IMR-90 (cell line): ENCODE measurements at regions not wholly inside any gene's neighbourhood (a gene's known extent, or its start where the extent isn't known, plus 50 kb on each side); places are given as distances from the start of the nearest gene placed in this dataset.
"Not testable (repeated sequence)": the region's sequence is repeated elsewhere in the genome, so short reads cannot be mapped to it uniquely, and the experiment has no call there.

Source experiments
- ATAC-seq: fragments of 200-7000 bp; cut with Tn5 transposase; 2 replicates; pipeline ENCODE4 v1.9.1; 2020; ENCODE audit warnings: low read depth, mild to moderate bottlenecking, moderate library complexity
- BruUV-seq: library from RNA; stranded (reverse); fragments of 400-500 nt; replicated peaks from 2 replicates; lab custom pipeline; 2021; lab: Mats Ljungman, UMichigan
- CTCF ChIA-PET: fragments of 300-600 bp; formaldehyde crosslinking; extraction: SDS; loops from one replicate; lab custom pipeline; 2021; ENCODE audit warnings: antibody characterized with exemption; lab: Yijun Ruan, JAX
- POLR2A ChIA-PET: fragments of 300-600 bp; sonication (Branson Sonifier 250); formaldehyde crosslinking; loops from one replicate; lab custom pipeline; 2022; ENCODE audit warnings: antibody characterized with exemption; ENCODE audit not compliant: unreplicated experiment; lab: Charles Lee
- DNase-seq: peaks from one replicate; pipeline ENCODE4 v3.0.0; 2013
- H2AFZ ChIP-seq: replicated peaks from 2 replicates; pipeline ENCODE3; 2013; ENCODE audit warnings: low read length, mild to moderate bottlenecking; ENCODE audit not compliant: poor library complexity
- H2AK5ac ChIP-seq: 2 replicates; pipeline ENCODE4 v1.6.1; 2013; ENCODE audit warnings: low read depth, low read length, inconsistent platforms
- H2AK9ac ChIP-seq: replicated peaks from 2 replicates; pipeline ENCODE3; 2013; ENCODE audit warnings: mild to moderate bottlenecking, low read depth, low read length, moderate library complexity; ENCODE audit not compliant: poor library complexity
- H2BK120ac ChIP-seq: 2 replicates; pipeline ENCODE4 v1.6.1; 2013; ENCODE audit warnings: low read depth, low read length, inconsistent platforms
- H2BK15ac ChIP-seq: 3 replicates; pipeline ENCODE4 v1.6.1; 2013; ENCODE audit warnings: low read depth, low read length, inconsistent platforms
- H2BK20ac ChIP-seq: 2 replicates; pipeline ENCODE4 v1.6.1; 2013; ENCODE audit warnings: low read depth, mild to moderate bottlenecking, inconsistent platforms, low read length, moderate library complexity
- H2BK5ac ChIP-seq: 2 replicates; pipeline ENCODE4 v1.6.1; 2013; ENCODE audit warnings: mild to moderate bottlenecking, low read depth, low read length, inconsistent platforms; ENCODE audit not compliant: poor library complexity, severe bottlenecking
- H3K14ac ChIP-seq: replicated peaks from 2 replicates; pipeline ENCODE4 v1.6.1; 2013; ENCODE audit warnings: low read depth, low read length, inconsistent platforms
- H3K18ac ChIP-seq: 2 replicates; pipeline ENCODE4 v1.6.1; 2013; ENCODE audit warnings: low read depth, low read length, control low read depth
- H3K23ac ChIP-seq: 2 replicates; pipeline ENCODE4 v1.6.1; 2013; ENCODE audit warnings: low read depth, low read length, inconsistent platforms
- H3K27ac ChIP-seq: 2 replicates; pipeline ENCODE4 v1.5.1; 2013; ENCODE audit warnings: mild to moderate bottlenecking, control low read depth, low read length; ENCODE audit not compliant: insufficient read depth
- H3K27me3 ChIP-seq: 2 replicates; pipeline ENCODE4 v1.6.1; 2013; ENCODE audit warnings: low read length; ENCODE audit not compliant: control insufficient read depth, insufficient read depth
- H3K36me3 ChIP-seq: 2 replicates; pipeline ENCODE4 v1.6.1; 2013; ENCODE audit warnings: low read length, mixed read lengths; ENCODE audit not compliant: control insufficient read depth, insufficient read depth
- H3K4ac ChIP-seq: 2 replicates; pipeline ENCODE4 v1.6.1; 2013; ENCODE audit warnings: low read depth, low read length, inconsistent platforms
- H3K4me1 ChIP-seq: 2 replicates; pipeline ENCODE4 v1.6.1; 2013; ENCODE audit warnings: low read length, mixed read lengths; ENCODE audit not compliant: control insufficient read depth, insufficient read depth
- H3K4me2 ChIP-seq: 2 replicates; pipeline ENCODE4 v1.6.1; 2013; ENCODE audit warnings: low read depth, mild to moderate bottlenecking, control low read depth, low read length, moderate library complexity
- H3K4me3 ChIP-seq: 2 replicates; pipeline ENCODE4 v1.5.1; 2013; ENCODE audit warnings: low read depth, mild to moderate bottlenecking, control low read depth, low read length, moderate library complexity; ENCODE audit not compliant: insufficient read depth
- H3K56ac ChIP-seq: 2 replicates; pipeline ENCODE4 v1.6.1; 2013; ENCODE audit warnings: low read length, inconsistent platforms; ENCODE audit not compliant: insufficient read depth; ENCODE audit errors: extremely low read depth
- H3K79me1 ChIP-seq, 2 experiments: 2 replicates each; pipeline ENCODE4 v1.6.1; 2013; ENCODE audit warnings: low read length in 2 of 2, inconsistent platforms in 1 of 2, low read depth in 1 of 2
- H3K9ac ChIP-seq: 2 replicates; pipeline ENCODE4 v1.6.1; 2013; ENCODE audit warnings: low read depth, low read length, control low read depth
- H3K9me1 ChIP-seq: 2 replicates; pipeline ENCODE4 v1.6.1; 2013; ENCODE audit warnings: low read length, inconsistent platforms; ENCODE audit not compliant: insufficient read depth
- H3K9me3 ChIP-seq: 2 replicates; pipeline ENCODE4 v1.6.1; 2013; ENCODE audit warnings: low read length; ENCODE audit not compliant: control insufficient read depth, insufficient read depth
- H4K20me1 ChIP-seq: 2 replicates; pipeline ENCODE4 v1.6.1; 2013; ENCODE audit warnings: low read length, inconsistent platforms; ENCODE audit not compliant: insufficient read depth
- H4K5ac ChIP-seq: 2 replicates; pipeline ENCODE4 v1.6.1; 2013; ENCODE audit warnings: mild to moderate bottlenecking, low read depth, low read length, control low read depth
- H4K8ac ChIP-seq, 2 experiments: 2 replicates each; pipeline ENCODE4 v1.6.1; 2013; ENCODE audit warnings: low read depth in 2 of 2, low read length in 2 of 2, control low read depth in 1 of 2, inconsistent platforms in 1 of 2
- H4K91ac ChIP-seq: 2 replicates; pipeline ENCODE4 v1.6.1; 2013; ENCODE audit warnings: low read depth, low read length, inconsistent platforms; ENCODE audit not compliant: insufficient read depth
- WGBS, 2 experiments: methylation state at CpG; one replicate each; pipeline versions ENCODE4 v1.1.5 to v1.1.7; 2013; ENCODE audit warnings: missing lambda C conversion rate in 2 of 2; ENCODE audit not compliant: insufficient read length in 1 of 2; ENCODE audit errors: extremely low coverage in 2 of 2; 5-methylcytosine and 5-hydroxymethylcytosine counted together
- dilution Hi-C: fragments of 300-500 bp; cut with HindIII; formaldehyde crosslinking; loops from one replicate; pipeline ENCODE4 v1.14.3; 2018; ENCODE audit warnings: low sequenced_read_pairs; ENCODE audit not compliant: unreplicated experiment
- in situ Hi-C: fragments of 300-500 bp; cut with MboI; formaldehyde crosslinking; loops from 3 replicates; pipeline ENCODE4 v1.14.3; 2019; ENCODE audit warnings: low sequenced_read_pairs, inconsistent platforms, mixed read lengths
- intact Hi-C: fragments of 100-400 bp; cut with micrococcal nuclease; formaldehyde crosslinking; loops from 2 replicates; pipeline ENCODE4 v1.10.0; 2022

DNA sequence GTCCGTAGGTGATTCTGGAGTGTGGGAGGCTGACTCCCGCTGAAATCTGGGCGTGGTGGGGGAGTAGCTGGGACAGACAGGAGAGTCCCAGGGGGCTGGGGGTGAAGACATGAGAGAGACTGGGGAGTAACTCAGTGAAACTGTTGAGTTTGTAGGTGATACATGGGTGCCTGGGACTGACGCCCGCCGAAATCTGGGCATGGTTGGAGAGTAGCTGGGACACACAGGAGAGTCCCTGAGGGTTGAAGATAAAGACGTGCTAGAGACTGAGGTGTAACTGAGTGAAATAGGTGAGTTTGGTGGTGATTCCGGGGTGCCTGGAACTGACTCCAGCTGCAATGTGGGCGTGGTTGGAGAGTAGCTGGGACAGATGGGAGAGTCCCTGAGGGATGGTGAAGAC, 299.8 kb downstream of the CWH43 start:
- H3K4me2 ChIP-seq, DNase-seq, H4K8ac ChIP-seq, H3K23ac ChIP-seq, H3K18ac ChIP-seq, H3K4me1 ChIP-seq, CTCF ChIA-PET, H3K79me1 ChIP-seq, dilution Hi-C loops, H3K9me3 ChIP-seq, H3K27ac ChIP-seq, H3K4me3 ChIP-seq, H3K36me3 ChIP-seq, H2BK20ac ChIP-seq, H3K4ac ChIP-seq, ATAC-seq, intact Hi-C loops, H4K5ac ChIP-seq, H4K91ac ChIP-seq, H3K9me1 ChIP-seq, H2AK9ac ChIP-seq, H3K14ac ChIP-seq, H3K9ac ChIP-seq, H2AK5ac ChIP-seq, H3K27me3 ChIP-seq, H3K56ac ChIP-seq, in situ Hi-C loops, BruUV-seq, H4K20me1 ChIP-seq, H2AFZ ChIP-seq, H2BK5ac ChIP-seq, H2BK120ac ChIP-seq, H2BK15ac ChIP-seq, POLR2A ChIA-PET: not testable (repeated sequence)
- WGBS, 2 experiments: no CpG with 5 or more reads among the region's 9 CpGs

DNA sequence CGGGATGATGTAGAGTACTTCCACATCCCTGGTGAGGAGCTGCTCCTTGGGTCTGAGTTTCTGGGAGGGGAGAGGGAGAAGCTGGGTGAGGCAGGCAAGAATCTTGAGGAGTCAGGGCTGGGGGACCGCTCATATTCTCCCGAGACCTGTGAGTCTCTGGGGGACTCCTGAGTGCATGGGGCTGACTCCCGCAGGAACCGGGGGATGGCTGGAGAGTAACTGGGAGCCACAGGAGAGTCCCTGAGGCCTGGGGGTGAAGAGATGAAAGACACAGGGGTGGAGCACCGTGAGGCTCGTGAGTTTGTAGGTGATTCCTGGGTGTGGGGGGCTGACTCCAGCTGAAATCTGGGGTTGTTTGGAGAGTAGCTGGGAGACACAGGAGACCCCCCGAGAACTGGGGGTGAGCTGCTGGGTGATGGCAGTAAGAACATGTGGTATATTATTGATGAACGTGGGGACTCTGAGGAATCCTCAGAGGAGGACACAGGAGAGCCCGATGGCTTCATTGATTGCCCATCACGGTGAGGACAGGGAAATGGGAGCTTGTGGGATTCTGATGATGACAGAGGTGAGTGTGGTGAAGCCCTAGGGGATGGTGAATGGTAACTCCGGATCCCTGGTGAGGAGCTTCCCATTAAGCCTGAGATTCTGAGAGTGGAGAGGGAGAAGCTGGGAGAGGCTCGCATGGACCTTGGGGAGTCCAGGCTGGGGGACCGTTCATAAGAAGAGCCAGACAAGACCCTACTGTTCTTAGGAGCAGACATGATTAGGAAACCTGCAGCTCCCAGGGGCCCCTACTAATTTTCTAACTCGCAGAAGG, 301.1 kb downstream of the CWH43 start:
- H3K18ac ChIP-seq, H2BK15ac ChIP-seq, dilution Hi-C loops, H3K79me1 ChIP-seq, H2AK9ac ChIP-seq, H3K23ac ChIP-seq, intact Hi-C loops, H3K36me3 ChIP-seq, H3K9me1 ChIP-seq, BruUV-seq, POLR2A ChIA-PET, H2AFZ ChIP-seq, H3K4me3 ChIP-seq, H3K9me3 ChIP-seq, H4K91ac ChIP-seq, H2BK120ac ChIP-seq, in situ Hi-C loops, ATAC-seq, H4K8ac ChIP-seq, H2BK5ac ChIP-seq, H3K27me3 ChIP-seq, H4K20me1 ChIP-seq, H4K5ac ChIP-seq, H3K14ac ChIP-seq, H3K56ac ChIP-seq, H3K4ac ChIP-seq, H3K27ac ChIP-seq, H2BK20ac ChIP-seq, CTCF ChIA-PET, H2AK5ac ChIP-seq, H3K4me2 ChIP-seq, DNase-seq, H3K9ac ChIP-seq, H3K4me1 ChIP-seq: not testable (repeated sequence)
- WGBS, 2 experiments: 71% methylated on average over 3 of the region's 15 CpGs; no CpG with 5 or more reads in 1 of the 2 experiments
